ENCODE measurements at regions not wholly inside any gene's neighbourhood (a gene's known extent, or its start where the extent isn't known, plus 50 kb on each side); places are given as distances from the start of the nearest gene placed in this dataset.

GRCh38 chr5:89011778-89012711, 129.1 kb upstream of the MEF2C start:
- TF ChIP-seq POLR2A (IDR thresholded peaks at IDR 0.05) (no peak), POLR2AphosphoS5 (IDR thresholded peaks at IDR 0.05) (no peak)
- TF ChIP-seq, protein P1, sequence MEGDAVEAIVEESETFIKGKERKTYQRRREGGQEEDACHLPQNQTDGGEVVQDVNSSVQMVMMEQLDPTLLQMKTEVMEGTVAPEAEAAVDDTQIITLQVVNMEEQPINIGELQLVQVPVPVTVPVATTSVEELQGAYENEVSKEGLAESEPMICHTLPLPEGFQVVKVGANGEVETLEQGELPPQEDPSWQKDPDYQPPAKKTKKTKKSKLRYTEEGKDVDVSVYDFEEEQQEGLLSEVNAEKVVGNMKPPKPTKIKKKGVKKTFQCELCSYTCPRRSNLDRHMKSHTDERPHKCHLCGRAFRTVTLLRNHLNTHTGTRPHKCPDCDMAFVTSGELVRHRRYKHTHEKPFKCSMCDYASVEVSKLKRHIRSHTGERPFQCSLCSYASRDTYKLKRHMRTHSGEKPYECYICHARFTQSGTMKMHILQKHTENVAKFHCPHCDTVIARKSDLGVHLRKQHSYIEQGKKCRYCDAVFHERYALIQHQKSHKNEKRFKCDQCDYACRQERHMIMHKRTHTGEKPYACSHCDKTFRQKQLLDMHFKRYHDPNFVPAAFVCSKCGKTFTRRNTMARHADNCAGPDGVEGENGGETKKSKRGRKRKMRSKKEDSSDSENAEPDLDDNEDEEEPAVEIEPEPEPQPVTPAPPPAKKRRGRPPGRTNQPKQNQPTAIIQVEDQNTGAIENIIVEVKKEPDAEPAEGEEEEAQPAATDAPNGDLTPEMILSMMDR (IDR thresholded peaks at IDR 0.05 in 8 of 11, conservative IDR thresholded peaks at IDR 0.05 in 3 of 11): no peak
- Histone ChIP-seq H3K27ac (no peak overlapping the region), H3K4me1 (no peaks in the 10 kb centered on the region), H3K9me3 (no peaks in the 10 kb centered on the region), H3K27me3 (replicated peaks in 1 of 7) (no peaks in the 10 kb centered on the region), H3K36me3 (no peaks in the 10 kb centered on the region), H3K4me3 (no peak overlapping the region)
- WGBS, 5 donors: 77 to 87% (median 82%) methylated on average over 6 of the region's 6 CpGs
- DNase-seq: no peak
- intact Hi-C loops (cut with DNase I; ENCODE audit: low total_unique reads): no loop called here

- Histone ChIP-seq H3K4me3 (no peak overlapping the region), H3K4me1 (no peaks in the 10 kb centered on the region), H3K27ac (no peak overlapping the region), H3K27me3 (replicated peaks in 1 of 7) (no peaks in the 10 kb centered on the region), H3K9me3 (no peaks in the 10 kb centered on the region), H3K36me3 (no peaks in the 10 kb centered on the region)
- whole genome bisulfite sequencing, 5 donors: 85 to 91% (median 89%) methylated on average over 2 of the region's 2 CpGs
- no peak for TF ChIP-seq POLR2AphosphoS5 (IDR thresholded peaks at IDR 0.05)
- TF ChIP-seq, protein P1 (IDR thresholded peaks at IDR 0.05 in 8 of 11, conservative IDR thresholded peaks at IDR 0.05 in 3 of 11): no peak
- TF ChIP-seq POLR2A (IDR thresholded peaks at IDR 0.05): no peak
- intact Hi-C loops (cut with DNase I; ENCODE audit: low total_unique reads): no loop called here
- no peak for DNase-seq
Measured at GRCh38 chr5:89010512-89010911, 127.5 kb upstream of the MEF2C start.

DNA sequence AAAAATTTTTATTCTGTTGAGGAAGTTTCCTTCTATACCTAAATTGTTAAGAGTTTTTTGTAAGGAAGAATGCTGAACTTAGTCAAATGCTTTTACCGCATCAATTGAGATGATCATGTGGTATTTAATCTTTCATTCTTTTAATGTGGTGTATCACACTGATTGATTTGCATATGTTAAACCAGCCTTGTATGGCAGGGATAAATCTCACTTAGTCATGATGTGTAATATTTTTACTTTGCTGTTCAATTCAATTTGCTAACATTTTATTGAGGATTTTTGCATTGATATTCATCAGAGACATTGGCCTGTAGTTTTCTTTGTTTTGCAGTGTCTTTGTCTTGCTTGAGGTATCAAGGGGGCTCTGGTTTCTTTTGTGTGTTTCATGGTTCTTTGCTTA, 125.3 kb upstream of the MEF2C start:
- intact Hi-C loops (cut with DNase I; ENCODE audit: low total_unique reads): no loop called here
- H3K9me3 ChIP-seq: peaks cover 0 to 12% (median 8%) of the 10 kb centered on the region in 8 donors
- no peak overlapping the region for H3K4me3 ChIP-seq
- no peaks in the 10 kb centered on the region for H3K27me3 ChIP-seq (replicated peaks in 1 of 7)
- DNase-seq: no peak
- TF ChIP-seq POLR2AphosphoS5 (IDR thresholded peaks at IDR 0.05): no peak
- TF ChIP-seq POLR2A (IDR thresholded peaks at IDR 0.05): no peak
- TF ChIP-seq, protein P1 (IDR thresholded peaks at IDR 0.05 in 8 of 11, conservative IDR thresholded peaks at IDR 0.05 in 3 of 11): no peak
- H3K27ac ChIP-seq: no peak overlapping the region
- H3K36me3 ChIP-seq: no peaks in the 10 kb centered on the region
- WGBS, 5 donors: 91 to 100% (median 96%) methylated on average over 1 of the region's 1 CpG
- H3K4me1 ChIP-seq: no peaks in the 10 kb centered on the region

DNA sequence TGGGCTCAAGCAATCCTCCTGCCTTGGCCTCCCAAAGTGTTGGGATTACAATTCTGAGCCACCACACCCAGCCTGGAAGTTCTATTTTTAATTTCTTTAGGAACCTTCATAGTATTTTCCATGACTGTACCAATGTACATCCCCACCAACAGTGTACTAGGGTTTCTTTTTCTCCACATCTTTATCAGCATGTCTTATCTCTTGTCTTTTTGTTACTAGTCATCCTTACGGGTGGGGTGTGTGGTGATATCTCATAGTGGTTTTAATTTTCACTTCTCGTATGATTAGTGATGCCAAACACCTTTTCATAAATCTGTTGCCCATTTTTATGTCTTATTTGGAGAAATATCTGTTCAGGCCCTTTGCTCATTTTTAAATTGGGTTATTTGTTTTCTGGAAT, 123.0 kb upstream of the MEF2C start:
- intact Hi-C loops (cut with DNase I; ENCODE audit: low total_unique reads): no loop called here
- no peaks in the 10 kb centered on the region for H3K27me3 ChIP-seq (replicated peaks in 1 of 7)
- H3K4me1 ChIP-seq: no peaks in the 10 kb centered on the region
- H3K9me3 ChIP-seq: peaks cover 0 to 17% (median 10%) of the 10 kb centered on the region in 8 donors
- no peak for DNase-seq
- no peaks in the 10 kb centered on the region for H3K36me3 ChIP-seq
- TF ChIP-seq POLR2AphosphoS5 (IDR thresholded peaks at IDR 0.05): no peak
- TF ChIP-seq, protein P1 (IDR thresholded peaks at IDR 0.05 in 8 of 11, conservative IDR thresholded peaks at IDR 0.05 in 3 of 11): no peak
- TF ChIP-seq POLR2A (IDR thresholded peaks at IDR 0.05): no peak
- no peak overlapping the region for H3K4me3 ChIP-seq
- 80 to 92% (median 83%) methylated on average over 2 of the region's 2 CpGs for WGBS, 5 donors
- H3K27ac ChIP-seq: no peak overlapping the region

Measured in spleen (tissue), 11 donors.